Gastrocnemius medialis (tissue), 4 donors: ENCODE measurements at regions not wholly inside any gene's neighbourhood (a gene's known extent, or its start where the extent isn't known, plus 50 kb on each side); places are given as distances from the start of the nearest gene placed in this dataset.

Experiments
- ATAC-seq, 2 donors: fragments of 150-250 bp; one replicate each; pipeline ENCODE4 v1.9.1; 2016
- DNase-seq, 2 donors: peaks; one replicate each; pipeline ENCODE4 v3.0.0-alpha.2; 2019
- H3K27ac ChIP-seq, 4 donors: fragments of 200-600 bp; sonication (generic); 1 replicate in 1 of 4; 2 replicates in 3 of 4; pipeline ENCODE4 v1.5.1; 2016 to 2018; ENCODE audit warnings: mild to moderate bottlenecking in 2 of 4, moderate library complexity in 1 of 4
- H3K27me3 ChIP-seq, 3 donors: fragments of 200-600 bp; sonication (generic) in 2 of 3; 1 replicate in 1 of 3; 2 replicates in 2 of 3; pipeline versions ENCODE4 v1.5.1 to v1.6.0; 2016 to 2019; ENCODE audit warnings: mild to moderate bottlenecking in 1 of 3, moderate library complexity in 1 of 3
- H3K36me3 ChIP-seq, 2 donors: fragments of 200-600 bp; sonication (generic) in 1 of 2; one replicate each; pipeline ENCODE4 v1.5.1; 2017 to 2018
- H3K4me1 ChIP-seq, 2 donors: fragments of 200-600 bp; sonication (generic) in 1 of 2; one replicate each; pipeline ENCODE4 v1.5.1; 2016 to 2017; ENCODE audit warnings: mild to moderate bottlenecking in 2 of 2
- H3K4me3 ChIP-seq, 4 donors: fragments of 200-600 bp; sonication (generic) in 3 of 4; 1 replicate in 1 of 4; 2 replicates in 3 of 4; pipeline ENCODE4 v1.5.1; 2016 to 2019; ENCODE audit warnings: mild to moderate bottlenecking in 2 of 4
- H3K9me3 ChIP-seq, 3 donors: fragments of 200-600 bp; sonication (generic) in 2 of 3; 1 replicate in 1 of 3; 2 replicates in 2 of 3; pipeline ENCODE4 v1.5.1; 2016 to 2019
- POLR2A ChIP-seq, 2 donors: fragments of 450-650 bp; IDR thresholded peaks; one replicate each; pipeline ENCODE4 v1.6.1; 2017; ENCODE audit warnings: antibody characterized with exemption in 2 of 2, mild to moderate bottlenecking in 2 of 2, moderate library complexity in 2 of 2
- in situ Hi-C, 4 donors: fragments of 200-750 bp; cut with MboI; loops; one replicate each; pipeline versions ENCODE4 v1.15.0 to v1.8.0; 2017; ENCODE audit warnings: low sequenced_read_pairs in 4 of 4
- intact Hi-C: fragments of 100-400 bp; cut with DNase I; formaldehyde crosslinking; loops from one replicate; pipeline ENCODE4 v1.15.1; 2023; ENCODE audit warnings: low total_unique reads
- TF ChIP-seq, protein P1 (sequence below), 5 experiments: fragments of 450-650 bp in 3 of 5; fragments of 200-600 bp in 2 of 5; sonication (generic) in 2 of 5; IDR thresholded peaks in 4 of 5; conservative IDR thresholded peaks in 1 of 5; 1 replicate in 4 of 5; 2 replicates in 1 of 5; pipeline ENCODE4 v1.5.1; 2016 to 2019; ENCODE audit warnings: antibody characterized with exemption in 5 of 5, mild to moderate bottlenecking in 3 of 5, moderate library complexity in 3 of 5

DNA sequence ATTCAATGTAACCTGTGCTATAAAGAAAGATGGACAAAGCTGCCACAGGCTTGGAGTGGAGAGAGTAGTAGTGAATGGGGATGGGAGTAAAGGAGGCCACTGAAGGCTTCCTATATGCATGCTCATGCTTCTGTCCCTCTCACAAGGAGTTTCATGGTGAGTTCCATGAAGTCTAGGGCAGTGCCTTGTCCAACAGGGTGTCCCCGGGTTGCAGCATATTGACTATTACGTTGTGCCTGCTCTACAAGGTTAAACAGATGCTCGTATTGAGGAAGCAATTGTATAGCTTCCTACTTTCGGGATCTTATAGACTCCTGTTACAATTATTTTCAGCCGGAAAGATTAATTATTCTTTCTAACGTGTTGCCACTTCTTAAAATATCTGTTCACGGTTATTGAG, 129.1 kb upstream of the PIK3R1 start:
- in situ Hi-C loops = no loop called here
- Histone ChIP-seq H3K27ac (no peak overlapping the region), H3K4me1 (peaks cover 14 to 17% of the 10 kb centered on the region in 2 donors), H3K36me3 (no peaks in the 10 kb centered on the region), H3K9me3 (no peaks in the 10 kb centered on the region), H3K27me3 (no peaks in the 10 kb centered on the region), H3K4me3 (no peak overlapping the region)
- no peak for TF ChIP-seq POLR2A (IDR thresholded peaks at IDR 0.05)
- TF ChIP-seq, protein P1, sequence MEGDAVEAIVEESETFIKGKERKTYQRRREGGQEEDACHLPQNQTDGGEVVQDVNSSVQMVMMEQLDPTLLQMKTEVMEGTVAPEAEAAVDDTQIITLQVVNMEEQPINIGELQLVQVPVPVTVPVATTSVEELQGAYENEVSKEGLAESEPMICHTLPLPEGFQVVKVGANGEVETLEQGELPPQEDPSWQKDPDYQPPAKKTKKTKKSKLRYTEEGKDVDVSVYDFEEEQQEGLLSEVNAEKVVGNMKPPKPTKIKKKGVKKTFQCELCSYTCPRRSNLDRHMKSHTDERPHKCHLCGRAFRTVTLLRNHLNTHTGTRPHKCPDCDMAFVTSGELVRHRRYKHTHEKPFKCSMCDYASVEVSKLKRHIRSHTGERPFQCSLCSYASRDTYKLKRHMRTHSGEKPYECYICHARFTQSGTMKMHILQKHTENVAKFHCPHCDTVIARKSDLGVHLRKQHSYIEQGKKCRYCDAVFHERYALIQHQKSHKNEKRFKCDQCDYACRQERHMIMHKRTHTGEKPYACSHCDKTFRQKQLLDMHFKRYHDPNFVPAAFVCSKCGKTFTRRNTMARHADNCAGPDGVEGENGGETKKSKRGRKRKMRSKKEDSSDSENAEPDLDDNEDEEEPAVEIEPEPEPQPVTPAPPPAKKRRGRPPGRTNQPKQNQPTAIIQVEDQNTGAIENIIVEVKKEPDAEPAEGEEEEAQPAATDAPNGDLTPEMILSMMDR (IDR thresholded peaks at IDR 0.05 in 4 of 5, conservative IDR thresholded peaks at IDR 0.05 in 1 of 5) = no peak
- ATAC-seq = no peak
- intact Hi-C loops = no loop called here
- DNase-seq = no peak

GRCh38 chr5:68084396-68084795, 131.2 kb upstream of the PIK3R1 start:
- H3K27me3 ChIP-seq = no peaks in the 10 kb centered on the region
- TF ChIP-seq, protein P1 (IDR thresholded peaks at IDR 0.05 in 4 of 5, conservative IDR thresholded peaks at IDR 0.05 in 1 of 5) = no peak
- TF ChIP-seq POLR2A (IDR thresholded peaks at IDR 0.05) = no peak
- in situ Hi-C loops (no loop called here), intact Hi-C loops (no loop called here)
- ATAC-seq = no peak
- peaks cover 14 to 17% of the 10 kb centered on the region in 2 donors for H3K4me1 ChIP-seq
- H3K9me3 ChIP-seq = no peaks in the 10 kb centered on the region
- no peak overlapping the region for H3K4me3 ChIP-seq
- no peaks in the 10 kb centered on the region for H3K36me3 ChIP-seq
- no peak overlapping the region for H3K27ac ChIP-seq
- no peak for DNase-seq

DNA sequence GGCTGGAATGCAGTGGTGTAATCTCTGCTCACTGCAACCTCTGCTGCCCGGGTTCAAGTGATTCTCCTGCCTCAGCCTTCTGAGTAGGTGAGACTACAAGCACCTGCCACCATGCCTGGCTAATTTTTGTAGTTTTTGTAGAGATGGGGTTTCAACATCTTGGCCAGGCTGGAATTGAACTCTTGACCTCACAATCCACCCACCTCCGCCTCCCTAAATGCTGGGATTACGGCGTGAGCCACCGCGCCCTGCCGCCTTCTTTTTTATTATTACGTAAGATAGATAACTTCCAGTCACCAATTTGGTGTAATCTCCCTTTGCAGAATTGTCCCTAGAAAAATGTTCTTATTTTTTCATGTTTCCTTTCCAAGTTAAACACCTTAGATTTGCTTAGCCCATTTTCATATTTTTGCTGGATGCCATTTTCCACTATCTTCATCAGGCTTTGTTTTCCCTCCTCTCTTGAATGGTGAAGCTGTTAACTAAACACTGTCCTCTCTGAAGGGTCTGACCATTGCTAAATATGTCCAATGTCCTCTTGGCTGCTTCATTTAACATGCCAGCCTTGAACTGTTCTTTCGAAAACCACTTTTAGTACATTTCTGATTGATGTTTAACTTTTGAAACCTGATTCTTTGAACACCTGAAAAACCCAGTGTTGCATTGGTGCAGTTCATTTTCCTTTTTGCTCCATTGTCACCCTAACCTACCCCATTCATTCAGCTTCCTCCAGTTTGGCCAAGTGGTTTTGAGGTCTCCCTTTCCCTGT, 135.1 kb upstream of the PIK3R1 start:
- DNase-seq = no peak
- in situ Hi-C loops = no loop called here
- Histone ChIP-seq H3K27ac (no peak overlapping the region), H3K27me3 (no peaks in the 10 kb centered on the region), H3K9me3 (no peaks in the 10 kb centered on the region), H3K4me1 (no peaks in the 10 kb centered on the region), H3K36me3 (no peaks in the 10 kb centered on the region), H3K4me3 (no peak overlapping the region)
- intact Hi-C loops = no loop called here
- ATAC-seq = no peak
- TF ChIP-seq, protein P1 (IDR thresholded peaks at IDR 0.05 in 4 of 5, conservative IDR thresholded peaks at IDR 0.05 in 1 of 5) = no peak
- no peak for TF ChIP-seq POLR2A (IDR thresholded peaks at IDR 0.05)

DNA sequence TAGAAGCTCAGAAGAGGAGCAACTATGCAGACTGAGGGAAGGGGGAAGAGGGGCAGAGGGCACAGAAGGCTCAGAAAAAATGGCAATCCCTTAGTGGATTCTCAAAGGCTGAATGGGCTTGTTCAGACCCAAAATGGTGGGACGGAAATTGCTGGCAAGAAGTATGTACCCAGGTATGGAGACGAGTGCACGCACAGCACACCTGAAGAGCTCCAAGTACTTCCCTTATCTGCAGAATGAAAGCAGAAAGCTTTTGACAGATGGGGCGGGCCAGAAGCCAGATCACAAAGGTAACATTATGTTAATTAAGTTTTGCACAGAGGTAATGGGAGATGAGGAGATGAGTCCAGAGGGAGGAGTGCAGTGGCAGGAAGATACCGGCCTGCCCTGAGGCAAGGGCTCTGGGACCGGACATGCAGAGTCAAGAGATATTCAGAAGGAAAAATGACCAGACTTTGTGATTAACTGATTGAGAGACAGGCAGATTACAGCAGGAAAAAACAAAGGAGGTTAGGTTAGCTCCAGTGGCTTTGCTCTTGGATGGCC, 138.1 kb upstream of the PIK3R1 start:
- intact Hi-C loops = no loop called here
- in situ Hi-C loops = no loop called here
- H3K27ac ChIP-seq = no peak overlapping the region
- DNase-seq (no peak), ATAC-seq (no peak)
- no peak overlapping the region for H3K4me3 ChIP-seq
- no peaks in the 10 kb centered on the region for H3K4me1 ChIP-seq
- H3K27me3 ChIP-seq = no peaks in the 10 kb centered on the region
- TF ChIP-seq, protein P1 (IDR thresholded peaks at IDR 0.05 in 4 of 5, conservative IDR thresholded peaks at IDR 0.05 in 1 of 5) = no peak
- TF ChIP-seq POLR2A (IDR thresholded peaks at IDR 0.05) = no peak
- H3K9me3 ChIP-seq = no peaks in the 10 kb centered on the region
- H3K36me3 ChIP-seq = no peaks in the 10 kb centered on the region
